Myocyte (in vitro differentiated cells): ENCODE measurements at regions not wholly inside any gene's neighbourhood (a gene's known extent, or its start where the extent isn't known, plus 50 kb on each side); places are given as distances from the start of the nearest gene placed in this dataset.
A peak's percentile ranks its signal among the peaks of the same experiment; 100 is the strongest.

Experiments used
- DNase-seq: peaks from one replicate; pipeline ENCODE4 v3.0.0-alpha.2; 2012; ENCODE audit warnings: low read depth

DNA sequence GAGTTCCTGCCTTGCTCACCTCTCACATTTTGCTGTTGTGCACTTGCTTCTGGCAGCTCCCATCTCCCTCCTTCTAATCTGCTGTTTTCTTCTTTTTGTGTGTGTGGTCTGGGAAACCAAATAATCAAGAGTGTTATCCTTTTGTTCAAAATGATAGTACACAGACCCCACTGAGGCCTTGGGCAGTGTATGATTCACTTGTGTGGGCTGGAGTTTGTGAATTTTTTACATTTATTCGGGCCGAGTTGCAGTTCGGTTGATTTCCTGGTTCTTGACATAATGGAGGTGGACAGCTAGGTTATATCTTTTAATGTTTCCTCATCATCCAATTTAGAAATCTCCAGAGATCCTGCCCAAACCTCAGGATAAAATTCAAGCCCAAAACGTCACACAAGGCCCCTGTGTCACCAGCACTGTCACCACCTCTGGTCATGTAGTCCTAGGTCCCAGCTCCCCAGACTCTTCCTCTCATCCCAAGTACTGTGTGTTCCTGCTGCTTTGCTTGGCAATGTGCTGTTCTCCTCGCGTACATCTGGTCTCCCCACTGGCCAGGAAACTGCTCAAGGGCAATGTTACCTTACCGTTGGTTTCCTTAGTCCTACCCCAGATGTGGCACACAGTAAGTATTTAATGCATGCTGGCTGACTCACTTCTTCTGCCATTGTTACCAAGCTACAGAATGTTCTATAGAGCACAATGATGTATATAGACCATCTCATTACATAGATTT is 55.7 kb upstream of the PHACTR2 start:
- no peak for DNase-seq

DNA sequence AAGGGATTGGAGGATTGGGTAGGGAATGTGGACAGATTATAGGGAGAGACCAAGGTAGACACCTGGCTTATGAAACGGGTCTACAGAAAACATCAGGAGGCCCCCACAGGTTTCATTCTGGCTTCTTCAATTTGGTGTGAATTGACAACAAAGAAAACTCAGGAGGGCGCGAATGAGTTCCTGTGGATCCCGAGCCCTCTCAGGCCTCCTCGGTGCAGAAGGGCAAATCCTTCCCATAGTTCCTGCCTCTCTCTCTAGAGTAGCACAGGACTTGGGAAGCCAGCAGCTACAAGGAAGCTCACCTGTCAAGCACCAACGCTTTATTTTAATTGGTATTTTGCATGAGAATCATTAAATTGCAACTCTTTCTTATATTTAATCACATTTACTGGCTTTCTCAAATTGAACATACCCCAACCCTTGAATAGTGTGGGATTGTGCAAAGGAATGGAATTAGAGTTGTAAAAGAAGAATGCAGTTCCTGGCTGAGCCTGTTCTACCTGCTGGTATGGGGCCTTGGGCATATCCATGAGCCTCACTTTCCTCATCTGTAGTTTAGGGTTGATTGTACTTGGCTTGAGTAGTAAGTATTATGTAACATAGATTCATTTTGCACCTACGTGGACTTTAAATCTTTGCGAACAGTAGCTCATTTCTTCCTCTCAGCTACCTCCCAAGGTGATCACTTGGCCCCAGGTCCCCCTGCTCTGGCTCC is 56.4 kb upstream of the PHACTR2 start:
- DNase-seq, result no peak

DNA sequence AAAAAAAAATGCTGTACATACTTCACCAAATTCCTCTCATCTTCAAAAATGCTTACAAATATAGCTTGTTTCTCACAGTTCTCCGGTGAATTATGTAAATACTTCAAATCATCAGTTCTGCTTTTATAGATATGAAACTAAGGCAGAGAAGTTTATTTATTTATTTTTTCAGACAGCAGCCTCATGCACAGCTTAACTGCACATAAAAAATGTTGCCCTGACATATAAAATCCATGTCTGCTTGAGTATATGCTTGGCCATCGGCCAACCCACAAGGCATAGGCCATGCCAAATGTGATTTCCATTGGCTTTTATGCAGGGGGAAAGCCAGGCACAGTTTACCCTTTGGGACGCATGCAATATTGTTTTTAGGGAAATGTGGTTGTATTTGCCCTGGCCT is 57.3 kb upstream of the PHACTR2 start:
- DNase-seq, result peak; percentile 7

DNA sequence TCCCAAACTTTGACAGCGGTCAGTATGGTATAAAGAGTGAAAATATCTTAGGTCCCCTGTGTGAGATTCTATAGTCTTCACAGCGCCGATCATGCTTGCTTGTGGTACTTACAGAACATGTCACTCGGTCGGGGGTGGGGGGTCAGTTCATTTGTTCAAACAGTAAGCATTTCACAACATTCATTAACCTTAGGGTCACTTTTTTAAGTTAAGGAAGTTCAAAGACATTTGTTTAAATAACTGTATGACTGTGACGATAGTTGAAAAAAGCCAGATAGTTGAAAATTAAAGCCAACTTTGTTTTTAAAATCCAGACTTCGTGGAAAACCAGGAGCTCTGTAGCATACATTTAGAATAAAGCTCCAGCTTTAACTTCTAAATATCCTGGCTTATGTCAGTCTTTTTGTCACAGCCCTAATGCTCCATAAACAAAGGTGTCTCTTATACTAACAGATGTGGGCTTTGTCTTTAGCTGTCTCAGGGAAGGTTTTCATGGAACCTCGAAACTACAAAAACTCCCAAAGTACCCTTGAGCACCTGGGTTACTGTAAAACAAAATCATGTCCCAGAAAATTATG is 57.9 kb upstream of the PHACTR2 start:
- no peak for DNase-seq

DNA sequence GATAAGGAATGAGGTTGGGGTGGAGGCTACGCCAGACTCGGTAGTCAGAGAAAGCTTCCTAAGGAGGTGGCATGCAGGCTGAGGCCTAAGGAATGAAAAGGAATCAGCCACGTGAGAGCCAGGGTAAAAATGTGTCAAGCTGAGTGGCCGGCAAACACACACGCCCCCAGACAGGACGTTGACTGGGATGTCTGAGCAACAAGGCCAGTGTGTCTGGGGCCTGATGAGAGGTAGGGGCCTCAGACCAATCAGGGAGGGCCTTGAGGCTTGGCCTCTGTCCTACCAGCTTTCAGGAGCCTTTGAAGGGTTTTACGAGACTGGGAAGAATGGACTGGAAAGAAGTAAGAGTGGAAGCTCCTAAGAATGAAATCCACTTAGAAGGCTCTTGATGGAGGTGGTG is 61.0 kb upstream of the PHACTR2 start:
- DNase-seq, result no peak

DNA sequence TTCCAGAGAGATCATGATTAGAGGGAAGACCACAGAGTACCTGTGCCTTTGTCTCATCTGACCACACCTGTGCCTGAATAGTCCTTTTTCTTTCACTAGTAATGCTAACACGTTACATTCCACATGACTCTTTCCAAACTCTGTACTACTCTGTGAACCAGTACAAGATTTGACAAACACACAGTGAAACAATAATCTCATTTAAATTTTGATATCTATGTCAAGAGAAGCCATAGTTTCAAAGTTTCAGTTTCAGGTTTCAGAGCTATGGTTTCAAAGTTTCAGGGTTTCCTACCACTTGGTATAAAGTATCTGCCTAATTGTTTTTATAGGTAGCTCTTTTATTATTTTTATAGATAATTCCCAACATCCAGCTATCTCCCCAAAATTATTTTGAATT is 62.0 kb upstream of the PHACTR2 start:
- no peak for DNase-seq

DNA sequence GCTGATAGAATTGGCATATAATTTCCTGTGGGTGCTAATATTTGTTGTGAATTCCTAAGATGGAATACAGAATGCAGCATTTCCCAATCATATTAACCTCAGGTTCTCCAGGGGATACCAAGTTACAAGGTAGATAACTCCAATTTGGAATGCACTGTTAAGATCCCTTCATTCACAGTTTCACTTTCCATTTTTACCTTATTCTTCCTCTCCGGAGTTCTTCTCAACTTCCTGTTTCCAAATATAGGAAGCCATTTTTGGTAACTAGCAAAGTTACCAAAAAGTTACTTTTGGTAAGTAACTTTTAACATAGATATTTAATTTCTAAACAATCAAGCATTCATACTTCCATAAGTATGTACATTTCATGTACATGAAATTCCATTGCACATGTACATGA is 63.5 kb upstream of the PHACTR2 start:
- DNase-seq, result no peak

DNA sequence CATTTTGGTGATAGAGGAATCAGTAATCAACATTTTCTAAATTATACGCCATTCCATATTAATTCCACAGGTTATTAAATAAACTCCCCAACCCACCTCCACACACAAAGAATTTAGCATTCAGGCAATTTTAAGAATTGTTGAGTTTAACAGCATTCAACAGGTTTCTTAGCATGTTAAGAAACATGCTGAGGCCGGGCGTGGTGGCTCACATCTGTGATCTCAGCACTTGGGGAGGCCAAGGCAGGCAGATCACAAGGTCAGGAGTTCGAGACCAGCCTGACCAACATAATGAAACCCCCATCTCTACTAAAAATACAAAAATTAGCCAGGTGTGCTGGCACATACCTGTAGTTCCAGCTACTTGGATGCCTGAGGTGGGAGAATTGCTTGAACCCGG is 64.0 kb upstream of the PHACTR2 start:
- no peak for DNase-seq

DNA sequence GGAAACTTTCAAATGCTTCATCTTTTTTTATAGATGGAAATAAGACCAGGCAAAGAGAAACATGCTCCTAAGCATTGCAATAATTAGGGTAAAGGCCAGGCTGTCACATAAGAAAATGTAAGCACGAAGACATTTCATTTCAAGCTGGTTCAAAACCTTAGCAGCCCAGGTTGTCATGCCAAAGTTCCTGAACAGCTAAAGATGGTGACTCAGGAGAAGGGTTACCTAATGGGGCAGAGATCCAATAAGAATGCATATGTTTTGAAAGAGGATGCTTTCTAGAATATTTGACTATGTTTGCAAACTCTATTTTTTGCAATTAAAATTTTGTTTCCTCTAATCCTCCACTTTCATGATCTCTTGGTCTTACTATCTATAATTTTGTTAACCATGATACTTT is 65.6 kb upstream of the PHACTR2 start:
- DNase-seq, result no peak

DNA sequence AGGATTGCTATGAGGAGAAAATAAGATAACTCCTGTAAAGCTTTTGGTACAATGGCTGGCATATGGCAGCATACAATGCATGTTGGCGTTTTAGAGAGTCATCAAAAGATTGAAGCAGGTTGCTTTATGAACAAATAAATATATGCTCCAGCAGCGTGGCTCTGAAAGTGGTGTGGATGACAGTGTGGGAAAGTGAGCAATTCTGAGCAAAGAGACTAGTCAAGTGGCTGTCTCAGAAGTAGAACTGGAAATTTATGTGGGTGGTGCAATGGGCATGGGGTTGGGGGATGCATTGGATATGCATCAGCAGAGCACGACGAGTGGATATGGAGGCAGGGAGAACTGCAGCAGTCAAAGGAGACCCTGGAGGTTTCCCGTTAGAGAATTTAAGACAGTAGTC is 66.2 kb upstream of the PHACTR2 start:
- DNase-seq, result no peak

DNA sequence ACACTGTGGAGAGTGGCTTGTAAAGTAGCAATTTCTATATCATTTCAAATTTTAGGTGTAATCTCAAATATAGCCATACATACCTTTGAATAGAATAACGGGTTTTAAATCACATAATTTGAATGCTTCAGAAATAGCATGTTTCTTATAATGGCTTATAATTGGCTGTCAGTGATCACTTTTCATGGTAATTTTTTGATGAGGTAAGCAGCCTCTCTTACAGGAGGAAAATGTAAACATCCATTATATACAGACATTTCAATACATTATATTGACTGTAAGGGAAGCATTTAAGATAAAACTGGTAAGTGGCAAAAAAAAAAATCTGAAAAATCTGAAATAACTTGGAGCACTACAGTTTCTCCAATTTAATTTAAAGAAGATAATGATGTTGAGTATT is 67.8 kb upstream of the PHACTR2 start:
- no peak for DNase-seq

DNA sequence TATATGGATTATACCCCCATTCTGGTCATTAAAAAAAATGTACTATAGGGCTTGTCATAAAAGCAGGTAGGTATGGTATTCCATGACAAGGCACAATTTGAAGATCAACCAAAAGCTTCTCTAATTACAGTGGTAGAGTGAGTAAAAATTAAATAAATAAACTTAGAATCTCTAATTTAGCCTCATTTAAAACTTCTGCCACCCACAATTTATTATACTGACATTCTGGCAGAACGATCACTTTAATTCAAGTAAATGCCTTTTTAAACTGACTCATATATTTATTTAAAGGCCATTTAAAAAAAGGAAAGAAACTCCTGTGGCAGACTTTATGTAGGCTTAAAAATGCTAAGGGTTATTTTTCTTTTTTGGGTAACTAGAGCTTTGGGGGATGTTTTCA is 68.3 kb upstream of the PHACTR2 start:
- no peak for DNase-seq

DNA sequence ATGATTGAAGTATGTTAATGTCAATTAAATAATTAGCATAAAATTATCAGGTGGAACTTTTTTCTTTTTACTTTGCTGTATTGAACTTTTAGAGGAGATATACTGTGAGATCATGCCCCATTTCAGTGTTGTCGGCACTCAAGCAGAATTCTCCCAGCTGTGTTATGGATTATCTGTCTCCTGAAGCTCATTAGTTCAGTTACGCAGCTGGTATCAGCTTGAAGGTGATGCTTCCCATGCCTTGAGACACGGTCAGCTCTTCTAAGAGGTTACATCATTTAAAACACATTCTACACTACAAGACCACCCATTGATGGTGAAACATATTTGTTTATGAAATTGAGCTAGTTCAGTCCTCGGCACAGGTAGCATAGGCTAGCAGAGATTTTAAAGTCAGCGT is 68.9 kb upstream of the PHACTR2 start:
- no peak for DNase-seq

DNA sequence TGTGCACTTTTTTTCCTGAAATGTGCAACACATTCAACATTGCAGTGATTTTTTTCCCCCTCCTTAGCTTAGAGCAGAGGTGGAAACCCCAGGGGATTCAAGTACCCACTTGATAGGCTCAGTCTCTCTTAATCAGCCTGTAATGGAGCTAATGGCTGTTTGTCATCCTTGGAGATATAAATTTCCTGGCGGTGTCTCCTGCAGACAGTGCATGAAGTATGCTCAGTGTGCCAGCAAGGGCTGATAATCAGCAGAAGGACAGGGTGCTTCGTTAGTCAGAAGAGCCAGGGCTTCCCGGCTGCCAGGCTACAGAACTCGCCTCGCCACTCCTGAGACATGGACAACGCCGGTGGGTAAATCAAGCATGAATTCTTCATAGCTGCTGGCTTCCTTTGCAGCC is 69.8 kb upstream of the PHACTR2 start:
- DNase-seq, result no peak

DNA sequence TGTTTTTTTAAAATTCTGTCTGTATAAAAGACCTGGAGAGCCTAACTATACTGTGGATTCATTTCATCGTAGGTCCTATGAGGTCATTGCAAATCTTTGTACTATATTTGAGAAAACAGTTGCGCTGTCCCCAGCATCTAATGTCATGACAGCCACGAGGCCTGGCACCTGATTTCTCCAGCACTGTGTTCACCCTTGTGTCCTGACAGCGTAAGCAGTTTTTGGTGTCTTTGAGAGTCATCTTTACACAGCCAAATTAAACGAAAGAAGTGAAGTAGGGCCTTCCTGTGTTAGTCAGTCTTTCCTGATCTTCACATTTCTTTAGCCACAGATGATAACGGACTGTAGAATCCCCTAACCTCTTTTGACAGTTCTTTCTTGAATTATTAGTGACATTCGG is 70.6 kb upstream of the PHACTR2 start:
- DNase-seq, result no peak

DNA sequence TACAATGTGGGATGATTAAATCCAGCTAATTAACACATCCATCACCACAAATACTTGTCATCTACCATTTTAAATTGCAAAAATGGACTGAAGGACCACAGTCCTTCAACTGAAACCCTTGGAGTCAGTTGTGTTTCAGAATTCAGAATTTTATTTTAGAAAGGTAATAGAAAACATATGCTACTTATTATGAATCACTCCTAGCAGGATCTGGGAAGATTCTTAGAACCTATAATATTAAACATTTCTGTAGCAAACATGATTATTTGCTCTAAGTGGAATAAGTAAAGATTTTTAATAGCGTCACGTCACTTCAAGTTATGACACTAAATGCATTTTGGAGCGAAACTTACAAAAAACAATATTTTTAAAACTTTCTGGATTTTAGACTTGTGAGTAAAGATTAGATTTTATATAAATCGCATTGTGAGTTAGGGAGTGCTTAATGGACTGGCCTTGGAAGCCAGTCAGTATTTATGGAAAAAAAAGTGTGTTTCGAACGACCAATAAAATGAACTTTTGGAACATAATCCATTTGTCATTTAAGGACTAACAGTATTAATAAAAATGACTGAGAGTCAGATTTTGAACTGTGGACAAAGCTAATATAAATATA is 71.8 kb upstream of the PHACTR2 start:
- no peak for DNase-seq

DNA sequence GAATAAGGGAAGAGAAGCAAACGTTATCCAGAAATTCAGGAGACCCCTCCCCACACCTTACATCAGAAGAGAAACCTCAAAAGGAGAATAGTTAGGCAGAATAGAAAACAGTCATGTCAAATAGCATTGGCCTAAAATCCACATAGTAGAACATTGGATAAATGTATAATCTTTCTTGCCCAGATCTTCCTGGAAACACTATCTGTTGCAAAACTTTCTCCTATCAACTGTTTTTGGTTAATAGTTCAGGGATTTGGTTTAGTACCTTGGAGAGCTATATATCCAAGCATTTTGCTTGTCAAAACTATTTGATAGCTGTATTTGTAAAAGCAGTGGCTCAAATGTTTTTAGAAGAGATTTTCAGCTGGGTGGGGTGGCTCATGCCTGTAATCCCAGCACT is 74.3 kb upstream of the PHACTR2 start:
- no peak for DNase-seq

DNA sequence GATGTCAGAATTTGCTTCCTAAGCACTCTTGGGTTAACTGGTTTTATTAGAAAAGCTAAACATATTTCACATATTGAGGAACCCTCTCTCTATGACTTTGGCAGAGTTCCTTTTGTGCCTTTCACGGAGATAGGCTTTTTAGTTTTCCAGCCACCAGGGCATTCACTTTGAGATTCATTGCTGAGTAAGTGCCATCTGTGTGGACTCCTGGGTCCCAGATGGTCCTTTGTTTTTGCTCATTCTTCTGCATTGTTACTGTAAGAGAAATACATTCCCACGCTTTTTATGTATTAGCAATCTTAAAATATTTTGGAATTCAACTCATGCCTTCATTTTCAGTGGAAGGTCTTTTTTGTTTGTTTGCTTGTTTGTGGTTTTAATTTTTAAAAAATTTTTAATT is 76.3 kb upstream of the PHACTR2 start:
- DNase-seq, result no peak

DNA sequence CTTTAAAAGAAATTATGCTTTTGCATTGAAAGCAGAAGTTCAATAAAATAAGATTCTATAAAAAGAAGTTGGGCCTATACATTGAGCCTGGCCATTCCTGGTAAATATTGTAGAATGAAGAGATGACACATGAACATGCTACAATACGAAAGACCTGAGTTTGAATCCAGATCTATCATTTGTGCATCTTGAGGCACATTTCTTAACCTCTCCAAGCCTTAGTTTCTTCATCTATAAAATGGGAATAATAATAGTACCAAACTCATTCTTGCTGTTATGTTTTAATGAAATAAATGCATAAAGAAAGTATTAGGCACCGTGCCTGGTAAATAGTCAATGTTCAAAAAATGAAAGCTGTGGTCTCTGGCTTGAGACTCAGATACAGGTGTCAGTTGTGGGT is 76.9 kb upstream of the PHACTR2 start:
- DNase-seq, result no peak

DNA sequence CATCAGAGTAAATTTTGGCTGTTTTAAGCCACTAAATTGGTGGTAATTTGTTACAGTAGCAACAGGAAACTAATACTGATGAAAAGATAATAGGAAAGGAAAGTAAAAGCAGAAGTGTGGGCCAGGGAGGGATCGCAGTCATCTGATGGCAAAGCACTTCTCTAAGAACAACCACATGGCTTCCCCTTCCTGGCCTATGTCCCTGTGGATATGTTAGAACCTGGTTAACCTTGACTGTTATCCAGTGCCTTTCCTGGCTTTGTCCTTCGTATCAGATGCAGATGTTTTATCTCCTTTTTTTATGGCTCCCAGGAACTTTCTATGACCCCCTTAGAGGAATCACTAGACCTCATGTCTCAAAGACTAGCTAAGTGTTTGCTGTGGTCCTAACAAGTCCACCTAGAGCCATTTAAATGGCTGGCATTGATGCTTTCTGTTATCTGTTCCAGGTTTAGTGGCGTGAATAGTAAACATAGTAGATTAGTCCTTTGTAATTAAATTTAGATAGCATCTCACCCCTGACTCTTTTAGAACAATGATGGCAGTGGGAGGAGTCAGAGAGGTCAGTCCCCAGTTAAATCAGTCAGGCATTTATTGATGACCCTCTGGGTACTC is 79.2 kb upstream of the PHACTR2 start:
- DNase-seq, result no peak

DNA sequence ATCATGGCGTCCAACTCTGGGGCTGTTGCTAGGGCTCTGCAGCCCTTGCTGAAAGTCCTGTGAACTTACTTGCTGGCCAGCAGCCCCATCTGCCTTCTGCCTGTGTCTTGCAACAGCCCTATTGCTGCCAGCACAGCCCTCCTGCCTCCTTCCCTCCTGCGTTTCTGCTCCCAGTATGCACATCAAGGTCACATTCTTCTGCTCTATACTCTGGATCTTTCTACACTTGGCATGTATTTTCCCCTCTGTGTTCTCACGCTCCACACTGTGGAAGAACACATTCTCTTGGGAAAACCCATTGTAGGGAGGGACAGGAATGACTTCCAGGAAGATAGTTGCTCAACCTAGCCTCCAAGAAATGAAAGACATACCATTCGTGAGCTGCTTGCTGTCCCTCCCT is 80.9 kb upstream of the PHACTR2 start:
- DNase-seq, result no peak
